B cell (primary cell): ENCODE measurements at regions not wholly inside any gene's neighbourhood (a gene's known extent, or its start where the extent isn't known, plus 50 kb on each side); places are given as distances from the start of the nearest gene placed in this dataset.
"Not testable (repeated sequence)": the region's sequence is repeated elsewhere in the genome, so short reads cannot be mapped to it uniquely, and the experiment has no call there.

ENCODE experiments used
- ATAC-seq: fragments of 200-7000 bp; cut with Tn5 transposase; one replicate; pipeline ENCODE4 v1.10.0; 2021; ENCODE audit warnings: low read depth, mild to moderate bottlenecking, moderate number of reproducible peaks, moderate library complexity
- CTCF ChIA-PET: fragments of 350-600 bp; sonication (Branson Sonifier 250); formaldehyde crosslinking; loops from one replicate; lab custom pipeline; 2021; ENCODE audit warnings: antibody characterized with exemption, inconsistent platforms; lab: Charles Lee
- POLR2A ChIA-PET: fragments of 350-600 bp; sonication (Branson Sonifier 250); formaldehyde crosslinking; loops from one replicate; lab custom pipeline; 2021; ENCODE audit warnings: antibody characterized with exemption; lab: Charles Lee
- DNase-seq: peaks from one replicate; pipeline ENCODE4 v3.0.0; 2013
- H2AFZ ChIP-seq: 2 replicates; pipeline ENCODE4 v1.6.1; 2012; ENCODE audit warnings: mild to moderate bottlenecking, low read depth, low read length; ENCODE audit not compliant: insufficient read depth, poor library complexity, severe bottlenecking
- H3K27ac ChIP-seq, 2 donors: 1 replicate in 1 of 2; 2 replicates in 1 of 2; pipeline ENCODE4 v1.5.1; 2012 to 2013; ENCODE audit warnings: low read length in 2 of 2, mild to moderate bottlenecking in 2 of 2, moderate library complexity in 1 of 2
- H3K27me3 ChIP-seq, 4 experiments: fragments of 200-600 bp in 1 of 4; sonication (generic) in 1 of 4; replicated peaks in 1 of 4; 1 replicate in 2 of 4; 2 replicates in 2 of 4; pipeline versions ENCODE4 v1.6.1 to v1.7.0; 2013 to 2016; ENCODE audit warnings: low read length in 3 of 4, mild to moderate bottlenecking in 2 of 4, mixed read lengths in 1 of 4, moderate library complexity in 1 of 4; ENCODE audit not compliant: insufficient read depth in 4 of 4, control insufficient read depth in 3 of 4; ENCODE audit errors: control extremely low read depth in 1 of 4
- H3K36me3 ChIP-seq, 2 experiments: replicated peaks in 1 of 2; 1 replicate in 1 of 2; 2 replicates in 1 of 2; pipeline versions ENCODE4 v1.6.1 to v1.7.1; 2013; ENCODE audit warnings: low read length in 1 of 2; ENCODE audit not compliant: insufficient read depth in 2 of 2, control insufficient read depth in 1 of 2; ENCODE audit errors: control extremely low read depth in 1 of 2, extremely low read depth in 1 of 2
- H3K4me1 ChIP-seq, 2 donors: fragments of 200-600 bp in 1 of 2; sonication (generic) in 1 of 2; 1 replicate in 1 of 2; 2 replicates in 1 of 2; pipeline versions ENCODE4 v1.5.1 to v1.6.1; 2013 to 2017; ENCODE audit warnings: low read length in 2 of 2; ENCODE audit not compliant: control insufficient read depth in 2 of 2, insufficient read depth in 2 of 2
- H3K4me2 ChIP-seq: replicated peaks from 2 replicates; pipeline ENCODE3; 2012; ENCODE audit warnings: mild to moderate bottlenecking, low read depth, low read length; ENCODE audit not compliant: poor library complexity, severe bottlenecking
- H3K4me3 ChIP-seq, 5 experiments: fragments of 200-600 bp in 1 of 5; sonication (generic) in 1 of 5; 1 replicate in 3 of 5; 2 replicates in 2 of 5; pipeline versions ENCODE4 v1.5.1 to v1.7.0; 2011 to 2016; ENCODE audit warnings: low read length in 4 of 5, mild to moderate bottlenecking in 4 of 5, low read depth in 2 of 5, control low read depth in 1 of 5, moderate library complexity in 1 of 5; ENCODE audit not compliant: insufficient read depth in 1 of 5; ENCODE audit errors: control extremely low read depth in 1 of 5, extremely low read depth in 1 of 5
- H3K79me2 ChIP-seq: fragments of 200-600 bp; sonication (generic); one replicate; pipeline ENCODE4 v1.6.0; 2016; ENCODE audit warnings: low read length; ENCODE audit not compliant: control insufficient read depth, insufficient read depth
- H3K9ac ChIP-seq: fragments of 200-600 bp; sonication (generic); 2 replicates; pipeline ENCODE4 v1.6.1; 2017; ENCODE audit warnings: mild to moderate bottlenecking, low read length, moderate library complexity
- H3K9me3 ChIP-seq, 3 donors: one replicate each; pipeline versions ENCODE4 v1.6.1 to v1.7.1; 2013; ENCODE audit warnings: low read length in 2 of 3; ENCODE audit not compliant: control insufficient read depth in 2 of 3, insufficient read depth in 1 of 3; ENCODE audit errors: control extremely low read depth in 1 of 3
- H4K20me1 ChIP-seq: 2 replicates; pipeline ENCODE4 v1.6.0; 2012; ENCODE audit warnings: mild to moderate bottlenecking, low read length; ENCODE audit not compliant: insufficient read depth, control insufficient read depth, poor library complexity, severe bottlenecking
- H3K27ac Mint-ChIP-seq: one replicate; pipeline ENCODE4 v1.8.0; 2021; ENCODE audit warnings: mixed read lengths
- H3K27me3 Mint-ChIP-seq: one replicate; pipeline ENCODE4 v1.8.0; 2021; ENCODE audit warnings: mixed read lengths
- H3K4me1 Mint-ChIP-seq: one replicate; pipeline ENCODE4 v1.8.0; 2021; ENCODE audit warnings: mixed read lengths
- H3K4me3 Mint-ChIP-seq: one replicate; pipeline ENCODE4 v1.8.0; 2021; ENCODE audit warnings: mixed read lengths
- H3K9me3 Mint-ChIP-seq: one replicate; pipeline ENCODE4 v1.8.0; 2022; ENCODE audit warnings: mixed read lengths; ENCODE audit not compliant: insufficient read depth
- CTCF ChIP-seq: fragments of 200-600 bp; IDR thresholded peaks from one replicate; pipeline ENCODE4 v1.8.0; 2022; ENCODE audit warnings: antibody characterized with exemption, mild to moderate bottlenecking
- EZH2 ChIP-seq: IDR thresholded peaks from 2 replicates; pipeline ENCODE4 v1.6.1; 2012; ENCODE audit warnings: borderline replicate concordance, low read depth, mild to moderate bottlenecking, moderate library complexity, low read length; ENCODE audit not compliant: insufficient read depth, poor library complexity, severe bottlenecking
- WGBS: methylation state at CpG from one replicate; pipeline ENCODE4 v1.1.5; 2013; ENCODE audit warnings: missing lambda C conversion rate; ENCODE audit not compliant: insufficient coverage; 5-methylcytosine and 5-hydroxymethylcytosine counted together
- intact Hi-C: fragments of 100-400 bp; cut with micrococcal nuclease; formaldehyde crosslinking; loops from one replicate; pipeline ENCODE4 v1.10.0; 2022

GRCh38 chr7:159310457-159311171 is 165.9 kb upstream of the VIPR2 start:
- Mint-ChIP-seq H3K9me3 (no peaks in the 10 kb centered on the region), H3K27me3 (no peaks in the 10 kb centered on the region), H3K27ac (no peak overlapping the region), H3K4me1 (no peaks in the 10 kb centered on the region), H3K4me3 (no peak overlapping the region)
- no peak overlapping the region for H3K4me3 ChIP-seq
- no peaks in the 10 kb centered on the region for H4K20me1 ChIP-seq
- TF ChIP-seq CTCF (no peak), EZH2 (no peak)
- POLR2A ChIA-PET, result no interaction called here
- no peaks in the 10 kb centered on the region for H3K27me3 ChIP-seq
- no peak for ATAC-seq
- intact Hi-C loops, result no loop called here
- H3K9ac ChIP-seq, result no peak overlapping the region
- H3K79me2 ChIP-seq, result no peaks in the 10 kb centered on the region
- H3K4me2 ChIP-seq, result no peak overlapping the region
- no peak overlapping the region for H3K27ac ChIP-seq
- H3K9me3 ChIP-seq, result no peaks in the 10 kb centered on the region
- CTCF ChIA-PET, result no interaction called here
- H3K36me3 ChIP-seq, result no peaks in the 10 kb centered on the region
- H3K4me1 ChIP-seq, result no peaks in the 10 kb centered on the region
- 37% methylated on average over 3 of the region's 5 CpGs for WGBS
- H2AFZ ChIP-seq, result no peak overlapping the region
- no peak for DNase-seq

- H4K20me1 ChIP-seq, DNase-seq, H3K27me3 Mint-ChIP-seq, H3K4me1 ChIP-seq, CTCF ChIA-PET, H3K4me2 ChIP-seq, H2AFZ ChIP-seq, H3K36me3 ChIP-seq, H3K4me3 ChIP-seq, H3K27ac ChIP-seq, H3K9me3 ChIP-seq, H3K9ac ChIP-seq, H3K27me3 ChIP-seq, H3K9me3 Mint-ChIP-seq, H3K4me1 Mint-ChIP-seq, intact Hi-C loops, ATAC-seq, POLR2A ChIA-PET, H3K79me2 ChIP-seq, H3K27ac Mint-ChIP-seq, H3K4me3 Mint-ChIP-seq: not testable (repeated sequence)
- no CpG with 5 or more reads among the region's 2 CpGs for WGBS
These were observed 164.5 kb upstream of the VIPR2 start for GRCh38 chr7:159309214-159309613.
